Putamen (tissue), 1 donor: ENCODE measurements at regions not wholly inside any gene's neighbourhood (a gene's known extent, or its start where the extent isn't known, plus 50 kb on each side); places are given as distances from the start of the nearest gene placed in this dataset.
"Not testable (repeated sequence)": the region's sequence is repeated elsewhere in the genome, so short reads cannot be mapped to it uniquely, and the experiment has no call there.

Experiments used
- DNase-seq: peaks from one replicate; pipeline ENCODE4 v3.0.0-alpha.2; 2016; ENCODE audit warnings: low spot score

DNA sequence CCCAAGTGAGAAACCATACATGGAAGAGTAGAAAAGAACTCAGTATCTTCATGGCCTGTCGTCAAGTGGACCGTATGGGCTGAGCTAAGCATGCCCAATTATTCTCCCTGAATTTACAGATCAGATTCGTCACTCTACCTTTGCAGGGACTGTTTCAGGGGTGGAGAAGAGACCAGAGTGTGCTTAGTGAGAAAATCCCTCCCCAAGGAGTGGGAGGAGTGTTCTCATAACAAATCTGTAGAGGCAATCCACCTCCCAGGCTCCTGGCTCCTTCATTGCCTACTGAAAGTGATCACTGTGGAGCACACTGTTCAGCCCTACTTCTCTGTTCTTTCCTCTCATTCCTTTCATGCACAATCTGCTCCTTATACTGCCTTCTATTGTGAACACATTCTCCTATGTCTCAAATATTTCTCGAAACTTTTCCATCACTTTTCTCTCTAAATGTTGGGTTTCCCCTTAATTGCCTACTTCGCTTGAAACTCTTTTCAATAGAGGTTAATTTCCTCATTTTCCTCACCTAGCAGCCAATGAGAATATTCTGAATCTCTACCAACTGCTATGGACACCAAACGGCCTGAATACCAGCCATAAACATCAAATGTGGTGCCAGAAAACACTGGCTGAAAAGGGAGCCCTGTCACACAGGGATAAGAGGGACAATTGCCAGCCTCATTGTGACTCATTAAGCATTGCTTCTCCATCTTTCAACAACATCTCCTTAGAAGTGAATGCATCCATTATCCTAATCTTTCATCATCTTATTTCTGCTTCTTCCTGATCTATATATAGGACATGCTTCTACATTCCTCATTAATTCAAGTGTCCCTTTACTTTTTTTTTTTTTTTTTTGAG, 398.3 kb downstream of the UTRN start:
- peak; percentile 61 for DNase-seq

DNA sequence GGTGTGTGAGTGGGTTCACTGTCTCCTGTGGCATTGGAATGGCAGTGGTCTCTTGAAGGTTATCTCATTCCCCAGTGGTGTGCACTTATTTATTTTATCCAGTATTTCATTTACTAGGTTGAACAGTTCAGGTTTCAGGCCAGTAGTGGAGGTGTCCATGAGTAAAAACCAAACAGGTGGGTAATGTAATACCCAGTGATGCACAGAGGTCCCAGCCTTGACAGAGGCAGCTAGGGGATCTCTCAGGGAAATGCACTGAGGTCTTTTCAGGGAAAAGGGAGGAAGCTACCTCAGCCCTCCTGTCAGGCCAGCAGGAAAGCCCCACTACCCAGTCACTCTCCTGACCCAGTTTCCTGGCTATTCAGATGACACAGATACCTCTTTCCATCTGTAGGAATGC, 403.6 kb downstream of the UTRN start:
- no peak for DNase-seq

DNA sequence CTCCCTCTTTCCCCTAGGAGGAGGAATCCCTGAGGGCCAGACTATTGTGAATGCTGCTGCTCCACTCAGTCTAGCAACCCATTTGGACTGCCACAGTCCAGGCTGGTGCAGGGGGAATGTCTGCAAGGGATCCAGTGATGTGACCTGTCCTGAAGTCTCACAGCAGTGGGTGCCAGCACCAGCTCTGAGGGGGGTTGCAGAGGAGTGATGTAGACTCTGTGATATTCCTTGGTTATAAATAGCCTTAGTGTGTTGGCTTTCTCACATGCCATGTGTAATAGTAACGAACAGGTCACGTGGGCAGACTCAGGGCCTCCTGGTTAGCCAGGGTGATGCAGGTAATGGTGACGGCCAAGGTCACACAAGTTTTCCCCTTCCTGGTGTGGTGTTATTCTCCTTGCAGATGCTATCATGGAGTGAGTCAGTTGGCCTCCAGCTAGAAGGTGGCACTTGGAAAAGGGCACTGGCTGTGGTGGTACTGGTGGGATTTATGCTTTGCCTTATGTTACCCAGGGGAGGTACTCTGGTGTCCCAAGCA, 404.4 kb downstream of the UTRN start:
- DNase-seq: no peak

GRCh38 chr6:144690133-144690532, 405.0 kb downstream of the UTRN start:
- no peak for DNase-seq

DNA sequence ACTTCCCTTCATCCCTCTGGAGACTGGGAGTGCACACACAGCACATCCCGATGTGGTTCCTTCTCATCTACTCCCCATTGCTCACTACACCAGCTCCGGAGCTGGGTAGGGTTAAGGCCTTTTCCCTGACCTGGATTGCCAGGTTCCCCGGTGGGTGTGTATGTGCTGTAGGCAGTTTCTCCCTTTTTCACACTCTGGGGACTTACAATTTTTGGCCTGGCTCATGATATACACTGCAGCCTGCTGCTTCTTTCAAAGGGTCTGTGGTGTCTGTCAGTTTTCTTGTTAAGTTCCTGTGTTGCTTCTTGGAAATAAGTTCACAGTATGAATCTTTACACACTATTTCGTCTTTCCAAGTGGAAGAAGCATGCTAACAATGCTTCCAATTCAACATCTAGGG, 405.5 kb downstream of the UTRN start:
- DNase-seq: no peak

DNA sequence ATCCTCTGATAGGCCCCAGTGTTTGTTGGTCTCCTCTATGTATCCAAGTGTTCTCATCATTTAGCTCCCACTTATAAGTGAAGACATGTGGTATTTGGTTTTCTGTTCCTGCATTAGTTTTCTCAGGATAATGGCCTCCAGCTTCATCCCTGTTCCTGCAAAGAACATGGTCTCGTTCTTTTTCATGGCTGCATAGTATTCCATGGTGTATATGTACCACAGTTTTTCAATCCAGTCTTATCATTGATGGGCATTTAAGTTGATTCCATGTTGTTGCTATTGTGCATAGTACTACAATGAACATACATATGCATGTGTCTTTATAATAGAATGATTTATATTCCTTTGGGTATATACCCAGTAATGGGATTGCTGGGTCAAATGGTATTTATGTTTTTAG, 406.9 kb downstream of the UTRN start:
- not testable (repeated sequence) for DNase-seq

GRCh38 chr6:144695858-144696533, 410.9 kb downstream of the UTRN start:
- DNase-seq: no peak

GRCh38 chr6:144696610-144697368, 411.7 kb downstream of the UTRN start:
- no peak for DNase-seq

DNA sequence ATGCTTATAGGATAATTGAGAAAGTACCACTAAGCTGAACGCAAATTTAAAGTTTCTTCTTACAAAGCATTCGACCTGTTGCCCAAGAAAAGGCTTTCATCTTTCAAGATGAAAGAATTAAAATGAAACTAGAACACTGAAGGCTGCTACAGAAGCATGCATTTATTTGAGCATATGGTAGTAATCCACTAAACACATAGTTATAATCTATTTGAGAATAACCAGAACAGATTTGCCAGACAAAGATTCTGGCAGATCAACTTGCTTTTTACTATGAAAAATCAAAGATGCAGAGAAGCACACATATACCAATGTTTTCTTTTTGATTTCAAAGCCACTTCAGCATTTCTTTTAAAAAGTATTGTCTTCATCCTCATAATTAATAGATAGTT, 412.2 kb downstream of the UTRN start:
- DNase-seq: no peak

GRCh38 chr6:144697801-144698200, 412.7 kb downstream of the UTRN start:
- no peak for DNase-seq

- DNase-seq: no peak
Measured at GRCh38 chr6:144702781-144703180, 417.6 kb downstream of the UTRN start.

DNA sequence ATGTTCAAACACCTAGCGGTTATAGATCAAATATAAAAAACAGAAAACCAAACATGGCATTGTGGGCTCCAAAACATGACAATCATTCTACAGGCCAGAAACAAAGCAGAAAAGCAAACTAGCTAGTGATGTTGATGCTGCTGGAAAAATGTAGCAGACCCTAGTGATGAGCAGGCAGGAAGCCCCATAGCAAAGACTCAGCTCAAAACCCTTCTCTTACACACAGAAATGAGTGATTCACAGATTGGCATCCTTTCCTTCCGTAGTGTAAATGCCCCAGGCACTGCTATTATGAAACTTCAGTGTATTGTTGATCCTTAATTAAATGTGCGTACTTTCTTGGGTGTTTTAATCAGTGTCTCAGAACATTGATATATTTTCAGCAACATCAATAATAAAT, 425.1 kb downstream of the UTRN start:
- DNase-seq: no peak

DNA sequence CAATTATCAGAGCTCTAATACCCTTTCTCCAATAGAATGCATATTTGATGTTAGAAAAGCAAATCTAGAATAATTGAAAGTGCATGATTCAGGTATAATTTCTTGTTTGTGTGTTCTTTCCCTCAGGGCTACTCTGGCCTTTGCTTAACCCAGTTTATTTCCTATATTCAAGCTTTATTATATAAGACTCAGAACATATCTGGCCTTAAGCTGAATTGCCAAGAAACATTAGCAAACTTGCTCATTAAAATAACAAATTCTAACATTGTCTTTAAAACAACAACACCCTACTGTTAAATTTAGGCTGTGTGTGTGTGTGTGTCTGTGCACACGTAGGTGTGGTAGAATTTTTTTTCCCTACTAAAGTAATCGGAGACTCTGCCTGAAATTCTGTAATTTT, 426.5 kb downstream of the UTRN start:
- DNase-seq: no peak

DNA sequence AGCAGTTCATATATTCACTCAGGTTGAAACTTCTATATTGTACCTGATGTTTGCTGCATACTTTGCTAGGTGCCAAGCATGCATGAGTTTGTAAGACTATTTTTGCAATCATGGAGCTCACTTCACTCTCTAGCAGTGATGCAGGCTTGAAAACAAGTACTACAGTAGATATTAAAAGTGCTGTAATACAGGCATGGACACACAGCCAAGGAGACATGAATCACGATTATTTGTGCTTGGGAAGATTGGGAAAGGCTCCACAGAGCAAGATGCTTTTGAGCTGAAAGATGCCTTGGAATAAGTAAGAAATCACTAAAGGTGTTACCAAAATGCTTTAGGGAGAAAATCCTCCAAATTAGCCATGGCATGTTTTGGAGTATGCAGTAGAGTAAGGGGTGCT, 427.4 kb downstream of the UTRN start:
- no peak for DNase-seq

GRCh38 chr6:144714021-144714712, 429.0 kb downstream of the UTRN start:
- DNase-seq: no peak

DNA sequence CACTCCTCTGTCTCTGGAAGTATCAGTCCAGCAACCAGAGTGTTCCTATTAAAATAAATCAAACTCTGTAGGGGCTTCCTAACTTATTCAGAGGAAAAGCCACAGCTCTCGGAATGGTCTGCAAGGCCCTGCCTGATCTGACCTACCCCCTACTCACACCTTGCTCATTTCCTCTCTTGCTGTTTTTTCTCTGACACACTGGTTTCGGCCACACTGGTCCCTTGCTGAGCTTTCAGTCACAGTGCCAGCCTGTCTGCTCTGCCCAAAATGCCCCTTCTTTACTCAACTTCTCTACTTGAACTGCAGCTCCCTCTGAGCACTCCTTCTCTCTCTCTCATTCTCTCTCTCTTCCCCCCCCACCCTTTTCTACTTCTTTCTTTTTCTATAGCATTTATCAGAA, 430.2 kb downstream of the UTRN start:
- no peak for DNase-seq

DNA sequence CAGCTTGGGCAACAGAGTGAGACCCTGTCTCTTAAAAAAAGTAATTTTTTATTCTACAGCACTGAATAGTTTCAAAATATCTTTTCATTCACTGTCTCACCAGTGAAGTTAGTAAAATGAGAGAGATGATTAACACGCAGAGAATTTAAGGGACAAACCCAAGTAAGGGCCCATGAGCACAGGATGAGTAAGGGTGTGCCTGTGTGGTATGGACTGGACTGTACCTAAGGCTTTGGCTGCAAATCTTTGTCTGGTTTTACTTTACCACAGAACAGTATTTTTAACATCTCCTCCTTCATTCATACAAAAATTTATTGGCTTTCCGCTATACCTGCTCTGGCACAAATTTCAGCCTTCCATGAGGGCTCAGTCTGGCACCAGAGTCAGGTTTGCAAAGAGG, 433.3 kb downstream of the UTRN start:
- DNase-seq: no peak

DNA sequence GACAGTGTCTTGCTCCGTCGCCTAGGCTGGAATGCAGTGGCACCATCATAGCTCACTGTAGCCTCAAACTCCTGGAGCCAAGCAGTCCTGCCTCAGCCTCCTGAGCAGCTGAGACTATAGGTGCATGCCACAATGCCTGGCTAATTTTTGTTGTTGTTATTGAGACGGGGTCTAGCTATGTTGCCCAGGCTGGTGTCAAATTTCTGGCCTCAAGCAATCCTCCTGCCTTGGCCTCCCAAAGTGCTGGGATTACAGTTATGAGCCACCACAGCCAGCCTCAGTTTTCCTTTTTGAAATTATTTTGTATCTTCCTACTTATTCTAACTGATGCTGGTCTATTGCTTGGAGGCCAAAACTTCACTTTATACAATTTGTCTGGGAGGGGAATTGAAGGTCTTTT, 436.1 kb downstream of the UTRN start:
- no peak for DNase-seq

DNA sequence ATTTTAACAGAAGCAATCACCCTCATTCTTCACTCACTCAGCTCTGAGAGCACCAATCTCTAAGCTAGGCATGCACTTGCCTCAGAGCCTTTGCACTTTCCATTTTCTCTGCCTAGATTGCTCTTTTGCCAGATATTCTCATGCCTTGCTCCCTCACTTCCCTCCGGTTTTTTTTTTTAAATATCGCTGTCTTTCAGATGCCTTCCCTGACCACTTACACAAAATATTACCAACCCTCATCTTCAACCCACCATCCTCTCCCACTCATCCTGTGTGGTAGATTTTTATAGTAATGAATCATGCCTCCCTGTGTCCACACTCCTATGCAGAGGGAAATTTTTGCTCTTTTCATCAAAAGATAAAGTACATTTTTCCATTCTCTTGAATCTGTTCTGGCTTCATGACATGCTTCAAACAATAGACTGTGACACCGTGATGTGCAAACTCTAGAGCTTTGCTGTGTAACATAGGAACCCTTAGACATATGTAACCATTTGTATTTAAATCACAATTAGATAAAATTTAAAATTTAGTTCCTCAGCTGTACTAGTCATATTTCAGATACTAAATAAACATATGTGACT, 437.1 kb downstream of the UTRN start:
- DNase-seq: no peak

DNA sequence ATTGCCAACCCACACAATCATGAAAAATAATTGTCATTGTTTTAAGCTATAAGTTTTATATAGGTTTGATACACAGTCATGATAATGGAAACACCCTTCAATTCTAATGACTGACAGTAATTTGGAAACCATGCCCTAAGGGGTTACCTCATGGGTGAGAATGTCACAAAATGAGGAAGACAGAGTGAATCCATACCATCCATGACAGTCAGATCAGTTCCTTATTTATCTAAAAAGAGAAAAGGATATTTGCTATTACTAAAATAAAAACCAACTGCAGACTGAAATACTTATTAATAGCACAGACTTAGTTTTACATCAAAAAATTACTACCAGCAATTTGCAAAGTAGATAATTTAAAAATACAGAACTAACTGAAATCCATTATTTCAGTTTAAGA, 437.8 kb downstream of the UTRN start:
- no peak for DNase-seq

GRCh38 chr6:144723431-144723830, 438.3 kb downstream of the UTRN start:
- no peak for DNase-seq

DNA sequence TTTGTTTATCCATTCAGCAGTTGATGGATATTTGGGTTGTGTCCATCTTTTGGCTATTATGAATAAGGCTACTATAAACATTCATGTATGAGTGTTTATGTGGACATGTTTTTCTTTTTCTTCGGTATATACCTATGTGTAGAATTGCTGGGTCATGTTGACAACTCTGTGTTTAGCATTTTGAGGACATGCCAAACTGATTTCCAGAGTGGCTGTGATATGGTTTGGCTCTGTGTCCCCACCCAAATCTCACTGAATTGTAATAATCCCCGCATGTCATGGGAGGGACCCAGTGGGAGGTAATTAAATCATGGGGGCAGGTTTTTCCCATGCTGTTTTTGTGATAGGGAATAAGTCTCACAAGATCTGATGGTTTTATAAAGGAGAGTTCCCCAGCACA, 439.7 kb downstream of the UTRN start:
- DNase-seq: no peak
